ENCODE measurements at regions not wholly inside any gene's neighbourhood (a gene's known extent, or its start where the extent isn't known, plus 50 kb on each side); places are given as distances from the start of the nearest gene placed in this dataset.

GRCh38 chr10:129094233-129094632 is 372.8 kb upstream of the MGMT start:
- WGBS (ENCODE audit: low lambda C conversion rate), result 4% methylated on average over 6 of the region's 6 CpGs
- no peaks in the 10 kb centered on the region for H3K79me2 ChIP-seq (ENCODE audit: insufficient read depth, low read length)
- no peaks in the 10 kb centered on the region for H4K20me1 ChIP-seq (ENCODE audit: insufficient read depth, low read length)
- H3K36me3 ChIP-seq (replicated peaks in 1 of 2; ENCODE audit: control insufficient read depth in 1 of 2, insufficient read depth in 2 of 2, low read length in 2 of 2), result no peaks in the 10 kb centered on the region
- FAIRE-seq, result no peak
- no TSS peak for BruUV-seq (replicated peaks)
- no peak overlapping the region for H3K4me2 ChIP-seq (ENCODE audit: low read depth, low read length)
- H3K4me3 ChIP-seq (replicated peaks in 1 of 3; ENCODE audit: insufficient read depth in 1 of 3, low read depth in 2 of 3, low read length in 3 of 3), result no peak overlapping the region
- ATAC-seq, result no peak
- intact Hi-C loops (cut with micrococcal nuclease; ENCODE audit: unreplicated experiment) (no loop called here), in situ Hi-C loops (cut with HindIII; ENCODE audit: extremely low pct_ligation_motif_present, low pct_unique_long_range_greater_than_20kb) (no loop called here)
- H2AFZ ChIP-seq (ENCODE audit: low read length), result no peak overlapping the region
- ChIA-PET CTCF (ENCODE audit: low intra/inter-chr PET ratio, low total read pairs) (no interaction called here), POLR2A (no interaction called here)
- TF ChIP-seq ZNF747 (CRISPR knock-in tag; IDR thresholded peaks at IDR 0.05; ENCODE audit: borderline replicate concordance) (no peak), SALL1 (CRISPR knock-in tag; IDR thresholded peaks at IDR 0.05) (no peak), ZSCAN29 (CRISPR knock-in tag; conservative IDR thresholded peaks at IDR 0.05) (no peak), NAIF1 (CRISPR knock-in tag; IDR thresholded peaks at IDR 0.05; ENCODE audit: borderline replicate concordance) (no peak), ZNF83 (CRISPR knock-in tag; IDR thresholded peaks at IDR 0.05; ENCODE audit: borderline replicate concordance) (no peak), MTERF4 (CRISPR knock-in tag; IDR thresholded peaks at IDR 0.05) (no peak), ARID5B (CRISPR knock-in tag; IDR thresholded peaks at IDR 0.05) (no peak), MAF1 (CRISPR knock-in tag; IDR thresholded peaks at IDR 0.05; ENCODE audit: borderline replicate concordance) (no peak), ZNF431 (CRISPR knock-in tag; IDR thresholded peaks at IDR 0.05; ENCODE audit: borderline replicate concordance, low read depth) (no peak), ZNF816 (CRISPR knock-in tag; IDR thresholded peaks at IDR 0.05; ENCODE audit: borderline replicate concordance) (no peak), ZNF10 (CRISPR knock-in tag; IDR thresholded peaks at IDR 0.05; ENCODE audit: borderline replicate concordance, low read depth) (no peak), ZBTB42 (CRISPR knock-in tag; IDR thresholded peaks at IDR 0.05) (no peak), HNF4G (IDR thresholded peaks at IDR 0.05; ENCODE audit: borderline replicate concordance, low read depth, low read length) (no peak), HNF4G (CRISPR knock-in tag; IDR thresholded peaks at IDR 0.05; ENCODE audit: borderline replicate concordance, low read depth) (no peak), TERF1 (CRISPR knock-in tag; IDR thresholded peaks at IDR 0.05) (no peak), RFX1 (IDR thresholded peaks at IDR 0.05) (no peak), MTA1 (CRISPR knock-in tag; IDR thresholded peaks at IDR 0.05; ENCODE audit: borderline replicate concordance) (no peak)
- no peak for DNase-seq (ENCODE audit: low spot score)
- no peaks in the 10 kb centered on the region for H3K4me1 ChIP-seq (ENCODE audit: insufficient read depth, low read length)
- H3K9ac ChIP-seq (ENCODE audit: insufficient read depth, low read depth, low read length), result no peak overlapping the region
- H3K27me3 ChIP-seq (ENCODE audit: control insufficient read depth in 1 of 2, insufficient read depth in 2 of 2, low read length in 2 of 2), result peaks cover 0 to 12% of the 10 kb centered on the region in 2 experiments; a peak in 4 of 5 replicates
- H3K27ac ChIP-seq (ENCODE audit: extremely low read length, insufficient read depth, low read length), result no peak overlapping the region
- H3K9me3 ChIP-seq (ENCODE audit: low read length), result no peaks in the 10 kb centered on the region

Data from HepG2 (cell line).